IPS DF 6.9 (cell line): ENCODE measurements at regions not wholly inside any gene's neighbourhood (a gene's known extent, or its start where the extent isn't known, plus 50 kb on each side); places are given as distances from the start of the nearest gene placed in this dataset.
"Not testable (repeated sequence)": the region's sequence is repeated elsewhere in the genome, so short reads cannot be mapped to it uniquely, and the experiment has no call there.

ENCODE experiments used
- DNase-seq: peaks from one replicate; pipeline ENCODE4 v3.0.0-alpha.2; 2013; ENCODE audit warnings: low read depth, low spot score
- H3K27ac ChIP-seq: one replicate; pipeline ENCODE4 v1.5.1; 2013; ENCODE audit warnings: low read length, control low read depth
- H3K27me3 ChIP-seq: 2 replicates; pipeline ENCODE4 v1.6.1; 2013; ENCODE audit warnings: mild to moderate bottlenecking, low read length; ENCODE audit not compliant: control insufficient read depth, insufficient read depth
- H3K36me3 ChIP-seq: 2 replicates; pipeline ENCODE4 v1.6.1; 2013; ENCODE audit warnings: low read length; ENCODE audit not compliant: control insufficient read depth, insufficient read depth
- H3K4me1 ChIP-seq: 2 replicates; pipeline ENCODE4 v1.6.1; 2013; ENCODE audit warnings: low read length; ENCODE audit not compliant: control insufficient read depth, insufficient read depth
- H3K4me3 ChIP-seq: 2 replicates; pipeline ENCODE4 v1.5.1; 2013; ENCODE audit warnings: mild to moderate bottlenecking, low read length
- H3K9me3 ChIP-seq: 2 replicates; pipeline ENCODE4 v1.6.1; 2013; ENCODE audit warnings: low read length, inconsistent platforms; ENCODE audit not compliant: control insufficient read depth, insufficient read depth
- WGBS: extraction: QIAGEN DNeasy Blood & Tissue Kit; methylation state at CpG from one replicate; pipeline ENCODE4 v1.1.7; 2013; ENCODE audit warnings: mixed read lengths, missing lambda C conversion rate; ENCODE audit not compliant: insufficient read length, insufficient coverage; 5-methylcytosine and 5-hydroxymethylcytosine counted together

GRCh38 chr1:219731771-219732170 is 118.9 kb upstream of the ZC3H11B start:
- no peaks in the 10 kb centered on the region for H3K36me3 ChIP-seq
- H3K4me1 ChIP-seq: no peaks in the 10 kb centered on the region
- DNase-seq: no peak
- H3K9me3 ChIP-seq: no peaks in the 10 kb centered on the region
- H3K4me3 ChIP-seq: no peak overlapping the region
- no peaks in the 10 kb centered on the region for H3K27me3 ChIP-seq
- WGBS: no CpG with 5 or more reads among the region's 2 CpGs
- H3K27ac ChIP-seq: no peak overlapping the region

GRCh38 chr1:219726480-219727272 is 113.8 kb upstream of the ZC3H11B start:
- H3K36me3 ChIP-seq: no peaks in the 10 kb centered on the region
- no peaks in the 10 kb centered on the region for H3K27me3 ChIP-seq

GRCh38 chr1:219724440-219724839 is 111.5 kb upstream of the ZC3H11B start:
- no peaks in the 10 kb centered on the region for H3K9me3 ChIP-seq
- no CpG with 5 or more reads among the region's 5 CpGs for WGBS
- no peaks in the 10 kb centered on the region for H3K27me3 ChIP-seq
- H3K36me3 ChIP-seq: no peaks in the 10 kb centered on the region
- no peak overlapping the region for H3K4me3 ChIP-seq
- no peak overlapping the region for H3K27ac ChIP-seq
- no peaks in the 10 kb centered on the region for H3K4me1 ChIP-seq
- DNase-seq: no peak

More at GRCh38 chr1:219726480-219727272, 113.8 kb upstream of the ZC3H11B start:
- Histone ChIP-seq H3K27ac (no peak overlapping the region), H3K4me1 (no peaks in the 10 kb centered on the region), H3K9me3 (no peaks in the 10 kb centered on the region), H3K4me3 (no peak overlapping the region)
- no CpG with 5 or more reads among the region's 1 CpG for WGBS
- DNase-seq: no peak

DNA sequence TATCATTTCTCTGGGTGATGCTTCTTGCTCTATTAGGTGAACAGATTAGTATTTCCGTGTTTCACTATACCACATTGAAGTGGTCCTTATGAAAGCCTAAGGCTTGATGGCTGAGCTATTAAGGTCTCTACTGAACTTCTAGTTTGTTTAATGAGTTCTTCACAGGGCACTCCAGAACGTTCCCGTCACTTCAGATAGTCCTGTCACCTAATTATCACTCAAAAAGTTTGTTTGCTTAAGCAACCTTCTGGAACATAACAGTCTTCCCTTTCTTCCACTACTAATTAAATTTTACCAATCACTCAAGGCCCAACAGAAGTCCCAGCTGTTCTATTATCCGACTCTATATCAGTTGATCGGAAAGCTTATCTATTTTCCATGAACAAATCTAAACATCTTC is 104.6 kb upstream of the ZC3H11B start:
- no peak overlapping the region for H3K27ac ChIP-seq
- WGBS: no CpG with 5 or more reads among the region's 5 CpGs
- no peaks in the 10 kb centered on the region for H3K27me3 ChIP-seq
- H3K36me3 ChIP-seq: no peaks in the 10 kb centered on the region
- no peak for DNase-seq
- H3K4me1 ChIP-seq: no peaks in the 10 kb centered on the region
- no peaks in the 10 kb centered on the region for H3K9me3 ChIP-seq
- H3K4me3 ChIP-seq: no peak overlapping the region

DNA sequence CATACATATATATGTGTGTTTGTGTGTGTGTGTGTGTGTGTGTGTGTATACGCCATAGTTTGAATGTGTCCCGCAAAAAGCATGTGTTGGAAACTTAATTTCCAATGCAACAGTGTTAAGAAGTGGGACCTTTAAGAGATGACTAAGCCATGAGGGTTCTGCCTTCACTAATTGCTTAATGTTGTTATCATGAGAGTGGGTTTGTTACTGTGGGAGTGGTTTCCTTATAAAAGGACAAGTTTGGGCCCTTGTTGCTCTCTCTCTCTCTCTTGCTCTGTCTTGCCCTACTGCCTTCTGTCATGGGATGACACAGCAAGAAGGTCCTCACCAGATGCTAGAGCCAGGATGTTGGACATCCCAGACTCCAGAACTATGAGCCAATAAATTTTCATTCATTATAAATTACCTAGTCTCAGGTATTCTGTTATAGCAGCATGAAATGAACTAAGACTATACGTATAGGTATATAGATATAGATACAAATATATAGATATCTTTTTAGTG is 103.8 kb upstream of the ZC3H11B start:
- Histone ChIP-seq H3K9me3 (no peaks in the 10 kb centered on the region), H3K27ac (no peak overlapping the region), H3K4me1 (no peaks in the 10 kb centered on the region), H3K36me3 (no peaks in the 10 kb centered on the region), H3K27me3 (no peaks in the 10 kb centered on the region), H3K4me3 (no peak overlapping the region)
- no peak for DNase-seq
- WGBS: no CpG with 5 or more reads among the region's 3 CpGs

DNA sequence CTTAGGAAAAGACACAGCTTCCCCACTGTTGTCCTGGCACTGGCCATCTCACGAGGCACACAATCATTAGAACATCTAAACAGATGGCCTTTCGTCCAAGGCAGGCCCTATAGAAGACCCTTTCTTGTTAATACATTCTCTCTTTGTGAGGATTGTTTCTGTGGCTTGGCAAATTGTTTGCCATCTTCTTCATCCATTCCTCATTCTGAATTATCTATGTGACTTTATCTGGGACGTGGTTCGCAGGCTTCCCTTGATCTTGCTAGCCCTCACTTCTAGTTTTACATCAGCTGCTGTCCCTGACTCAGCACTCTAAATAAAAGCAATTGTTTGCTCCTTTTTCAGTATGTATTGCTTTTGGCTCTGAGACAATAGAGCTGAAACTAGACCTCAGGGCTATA is 101.1 kb upstream of the ZC3H11B start:
- Histone ChIP-seq H3K27me3 (no peaks in the 10 kb centered on the region), H3K36me3 (no peaks in the 10 kb centered on the region), H3K4me3 (no peak overlapping the region), H3K4me1 (no peaks in the 10 kb centered on the region), H3K9me3 (no peaks in the 10 kb centered on the region), H3K27ac (no peak overlapping the region)
- WGBS: no CpG with 5 or more reads among the region's 4 CpGs
- DNase-seq: no peak

- H3K36me3 ChIP-seq: no peaks in the 10 kb centered on the region
- no peaks in the 10 kb centered on the region for H3K4me1 ChIP-seq
- no peak overlapping the region for H3K4me3 ChIP-seq
- H3K27me3 ChIP-seq: no peaks in the 10 kb centered on the region
- no peak for DNase-seq
- no CpG with 5 or more reads among the region's 4 CpGs for WGBS
- H3K9me3 ChIP-seq: no peaks in the 10 kb centered on the region
- no peak overlapping the region for H3K27ac ChIP-seq
These were observed 99.6 kb upstream of the ZC3H11B start for GRCh38 chr1:219712506-219712905.

DNA sequence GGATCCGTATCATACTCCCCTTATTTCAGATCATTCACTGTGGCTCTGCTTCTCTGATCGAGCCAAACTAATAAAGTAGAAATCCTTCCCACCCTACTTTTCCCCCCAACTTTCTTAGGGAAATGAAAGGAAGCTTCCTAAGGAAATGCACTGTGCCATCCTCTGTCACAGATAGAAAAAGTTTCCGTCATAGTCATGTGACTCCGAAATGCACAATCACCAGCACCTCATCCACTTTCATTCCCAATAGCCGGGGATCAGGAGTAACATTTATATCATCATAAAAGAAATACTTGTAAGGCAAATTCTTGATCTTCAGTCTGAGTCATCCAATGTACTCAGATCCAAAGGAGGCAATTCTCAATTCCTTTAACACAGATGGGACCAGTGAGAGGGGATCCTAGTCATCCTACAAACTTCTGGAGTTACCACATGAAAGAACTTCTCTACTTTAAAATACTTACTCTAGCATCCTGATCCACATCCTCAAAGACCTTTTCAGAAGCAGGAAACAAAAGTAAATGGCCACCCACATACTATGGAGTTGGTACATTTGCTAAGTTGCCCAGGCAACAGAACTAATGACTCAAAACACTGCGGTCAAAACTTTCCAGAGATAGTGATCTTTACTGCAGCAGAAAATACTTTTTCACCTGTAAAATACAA is 97.8 kb upstream of the ZC3H11B start:
- Histone ChIP-seq H3K36me3 (no peaks in the 10 kb centered on the region), H3K4me1 (no peaks in the 10 kb centered on the region), H3K4me3 (no peak overlapping the region), H3K9me3 (no peaks in the 10 kb centered on the region), H3K27ac (no peak overlapping the region), H3K27me3 (no peaks in the 10 kb centered on the region)
- no CpG with 5 or more reads among the region's 6 CpGs for WGBS
- no peak for DNase-seq

DNA sequence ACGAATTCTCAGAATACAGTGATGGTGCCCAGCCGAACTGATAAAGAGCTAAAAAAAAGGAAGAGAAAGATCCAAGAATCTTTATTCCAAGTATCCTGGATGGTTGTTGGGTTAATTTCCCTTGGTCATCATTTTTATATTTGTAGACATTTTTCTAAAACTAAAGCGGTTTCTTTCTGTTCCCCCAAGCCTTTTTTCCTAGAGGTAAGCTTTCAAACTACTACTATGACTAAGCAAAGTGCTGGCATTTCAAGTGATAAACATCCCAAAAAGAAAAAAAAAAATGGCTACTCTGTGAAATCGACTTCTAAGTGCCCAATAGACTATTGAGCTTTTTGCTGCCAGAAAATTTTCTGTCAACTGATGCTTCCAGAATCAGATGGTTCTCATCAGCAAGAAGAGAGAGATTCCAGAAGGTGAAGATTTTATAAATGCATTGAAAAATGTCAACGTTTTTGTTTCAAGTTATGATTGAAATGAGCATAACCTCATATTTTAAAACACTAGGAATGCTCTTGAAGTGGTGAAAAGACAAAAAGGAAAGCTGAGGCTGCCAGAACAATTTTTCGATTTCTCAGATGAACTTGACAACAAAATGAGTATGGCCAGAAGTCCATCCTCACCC is 96.1 kb upstream of the ZC3H11B start:
- H3K36me3 ChIP-seq: no peaks in the 10 kb centered on the region
- no peaks in the 10 kb centered on the region for H3K9me3 ChIP-seq
- no peaks in the 10 kb centered on the region for H3K4me1 ChIP-seq
- no CpG with 5 or more reads among the region's 6 CpGs for WGBS
- H3K27me3 ChIP-seq: no peaks in the 10 kb centered on the region
- DNase-seq: no peak
- no peak overlapping the region for H3K27ac ChIP-seq
- H3K4me3 ChIP-seq: no peak overlapping the region

DNA sequence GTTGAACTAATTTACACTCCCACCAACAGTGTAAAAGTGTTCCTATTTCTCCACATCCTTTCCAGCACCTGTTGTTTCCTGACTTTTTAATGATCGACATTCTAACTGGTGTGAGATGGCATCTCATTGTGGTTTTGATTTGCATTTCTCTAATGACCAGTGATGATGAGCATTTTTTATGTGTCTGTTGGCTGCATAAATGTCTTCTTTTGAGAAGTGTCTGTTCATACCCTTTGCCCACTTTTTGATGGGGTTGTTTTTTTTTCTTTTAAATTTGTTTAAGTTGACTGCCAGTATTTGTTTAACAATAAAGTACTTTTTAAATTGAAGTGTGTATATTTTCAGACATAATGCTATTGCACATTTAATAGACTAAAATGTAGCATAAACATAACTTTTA is 95.0 kb upstream of the ZC3H11B start:
- H3K9me3 ChIP-seq, H3K27ac ChIP-seq, H3K27me3 ChIP-seq, H3K36me3 ChIP-seq, H3K4me1 ChIP-seq, DNase-seq, H3K4me3 ChIP-seq: not testable (repeated sequence)
- WGBS: no CpG with 5 or more reads among the region's 1 CpG
